ENCODE measurements at regions not wholly inside any gene's neighbourhood (a gene's known extent, or its start where the extent isn't known, plus 50 kb on each side); places are given as distances from the start of the nearest gene placed in this dataset.

GRCh38 chr11:41861838-41862237 is 402.4 kb upstream of the LRRC4C start:
- DNase-seq (ENCODE audit: low read depth in 2 of 2): no peak

- DNase-seq (ENCODE audit: low read depth in 2 of 2): peak; percentile 55 to 58
These were observed 407.1 kb upstream of the LRRC4C start for GRCh38 chr11:41866525-41866924.

- DNase-seq (ENCODE audit: low read depth in 2 of 2): no peak
These were observed 409.2 kb upstream of the LRRC4C start for GRCh38 chr11:41868606-41869005.

- no peak for DNase-seq (ENCODE audit: low read depth in 2 of 2)
These were observed 413.0 kb upstream of the LRRC4C start for GRCh38 chr11:41872426-41872825.

- DNase-seq (ENCODE audit: low read depth in 2 of 2): no peak
These were observed 413.4 kb upstream of the LRRC4C start for GRCh38 chr11:41872870-41873269.

GRCh38 chr11:41878095-41878494 is 418.6 kb upstream of the LRRC4C start:
- no peak for DNase-seq (ENCODE audit: low read depth in 2 of 2)

- DNase-seq (ENCODE audit: low read depth in 2 of 2): peak; percentile 62 to 78
These were observed 419.8 kb upstream of the LRRC4C start for GRCh38 chr11:41879214-41879613.

GRCh38 chr11:41895081-41895480 is 435.6 kb upstream of the LRRC4C start:
- no peak for DNase-seq (ENCODE audit: low read depth in 2 of 2)

GRCh38 chr11:41897991-41898390 is 438.5 kb upstream of the LRRC4C start:
- DNase-seq (ENCODE audit: low read depth in 2 of 2): no peak

GRCh38 chr11:41917900-41918299 is 458.4 kb upstream of the LRRC4C start:
- no peak for DNase-seq (ENCODE audit: low read depth in 2 of 2)

GRCh38 chr11:41920374-41920773 is 460.9 kb upstream of the LRRC4C start:
- DNase-seq (ENCODE audit: low read depth in 2 of 2): no peak

- DNase-seq (ENCODE audit: low read depth in 2 of 2): no peak
These were observed 462.4 kb upstream of the LRRC4C start for GRCh38 chr11:41921746-41922390.

- DNase-seq (ENCODE audit: low read depth in 2 of 2): no peak
These were observed 466.9 kb upstream of the LRRC4C start for GRCh38 chr11:41926339-41926738.

GRCh38 chr11:41935241-41935640 is 475.8 kb upstream of the LRRC4C start:
- DNase-seq (ENCODE audit: low read depth in 2 of 2): no peak

- DNase-seq (ENCODE audit: low read depth in 2 of 2): no peak
These were observed 476.3 kb upstream of the LRRC4C start for GRCh38 chr11:41935795-41936194.

- DNase-seq (ENCODE audit: low read depth in 2 of 2): no peak
These were observed 484.2 kb upstream of the LRRC4C start for GRCh38 chr11:41943656-41944055.

GRCh38 chr11:41947392-41947791 is 487.9 kb upstream of the LRRC4C start:
- no peak for DNase-seq (ENCODE audit: low read depth in 2 of 2)

GRCh38 chr11:41950470-41951143 is 491.2 kb upstream of the LRRC4C start:
- no peak for DNase-seq (ENCODE audit: low read depth in 2 of 2)

GRCh38 chr11:41954034-41954433 is 494.6 kb upstream of the LRRC4C start:
- peak; percentile 53 to 64 for DNase-seq (ENCODE audit: low read depth in 2 of 2)

GRCh38 chr11:41955066-41955465 is 495.6 kb upstream of the LRRC4C start:
- no peak for DNase-seq (ENCODE audit: low read depth in 2 of 2)

GRCh38 chr11:41955635-41956400 is 496.4 kb upstream of the LRRC4C start:
- DNase-seq (ENCODE audit: low read depth in 2 of 2): no peak

- DNase-seq (ENCODE audit: low read depth in 2 of 2): no peak
These were observed 504.0 kb upstream of the LRRC4C start for GRCh38 chr11:41963406-41963805.

- no peak for DNase-seq (ENCODE audit: low read depth in 2 of 2)
These were observed 511.2 kb upstream of the LRRC4C start for GRCh38 chr11:41970681-41971080.

Measured in fibroblast of skin of left biceps (primary cell).